ENCODE measurements at regions not wholly inside any gene's neighbourhood (a gene's known extent, or its start where the extent isn't known, plus 50 kb on each side); places are given as distances from the start of the nearest gene placed in this dataset.

- DNase-seq (ENCODE audit: extremely low read depth, low read depth) = no peak
- TF ChIP-seq, protein P1, sequence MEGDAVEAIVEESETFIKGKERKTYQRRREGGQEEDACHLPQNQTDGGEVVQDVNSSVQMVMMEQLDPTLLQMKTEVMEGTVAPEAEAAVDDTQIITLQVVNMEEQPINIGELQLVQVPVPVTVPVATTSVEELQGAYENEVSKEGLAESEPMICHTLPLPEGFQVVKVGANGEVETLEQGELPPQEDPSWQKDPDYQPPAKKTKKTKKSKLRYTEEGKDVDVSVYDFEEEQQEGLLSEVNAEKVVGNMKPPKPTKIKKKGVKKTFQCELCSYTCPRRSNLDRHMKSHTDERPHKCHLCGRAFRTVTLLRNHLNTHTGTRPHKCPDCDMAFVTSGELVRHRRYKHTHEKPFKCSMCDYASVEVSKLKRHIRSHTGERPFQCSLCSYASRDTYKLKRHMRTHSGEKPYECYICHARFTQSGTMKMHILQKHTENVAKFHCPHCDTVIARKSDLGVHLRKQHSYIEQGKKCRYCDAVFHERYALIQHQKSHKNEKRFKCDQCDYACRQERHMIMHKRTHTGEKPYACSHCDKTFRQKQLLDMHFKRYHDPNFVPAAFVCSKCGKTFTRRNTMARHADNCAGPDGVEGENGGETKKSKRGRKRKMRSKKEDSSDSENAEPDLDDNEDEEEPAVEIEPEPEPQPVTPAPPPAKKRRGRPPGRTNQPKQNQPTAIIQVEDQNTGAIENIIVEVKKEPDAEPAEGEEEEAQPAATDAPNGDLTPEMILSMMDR (IDR thresholded peaks at IDR 0.05; ENCODE audit: low read depth, low read length) = no peak
Observed at GRCh38 chr5:93346301-93346700, 234.7 kb downstream of the NR2F1-AS1 start.

DNA sequence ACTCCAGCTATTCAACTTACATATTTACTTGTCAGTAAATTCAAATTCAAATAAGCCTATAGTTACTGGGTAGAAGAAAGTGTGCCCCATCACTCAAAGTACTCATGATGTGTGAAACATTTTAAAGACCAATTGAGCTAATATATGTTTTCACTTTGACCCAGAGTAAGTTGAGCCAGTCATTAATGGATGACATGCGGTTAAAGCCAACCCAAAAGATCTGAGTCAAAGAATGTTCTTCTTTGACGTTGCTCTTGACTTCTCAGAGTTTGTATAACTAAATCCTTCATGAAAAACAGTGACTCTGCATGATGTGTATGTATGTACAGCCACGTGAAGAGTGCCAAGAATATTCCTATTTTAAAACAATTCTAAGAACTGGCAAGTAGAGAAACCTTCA, 237.4 kb downstream of the NR2F1-AS1 start:
- DNase-seq (ENCODE audit: extremely low read depth, low read depth) = no peak
- TF ChIP-seq, protein P1 (IDR thresholded peaks at IDR 0.05; ENCODE audit: low read depth, low read length) = no peak

DNA sequence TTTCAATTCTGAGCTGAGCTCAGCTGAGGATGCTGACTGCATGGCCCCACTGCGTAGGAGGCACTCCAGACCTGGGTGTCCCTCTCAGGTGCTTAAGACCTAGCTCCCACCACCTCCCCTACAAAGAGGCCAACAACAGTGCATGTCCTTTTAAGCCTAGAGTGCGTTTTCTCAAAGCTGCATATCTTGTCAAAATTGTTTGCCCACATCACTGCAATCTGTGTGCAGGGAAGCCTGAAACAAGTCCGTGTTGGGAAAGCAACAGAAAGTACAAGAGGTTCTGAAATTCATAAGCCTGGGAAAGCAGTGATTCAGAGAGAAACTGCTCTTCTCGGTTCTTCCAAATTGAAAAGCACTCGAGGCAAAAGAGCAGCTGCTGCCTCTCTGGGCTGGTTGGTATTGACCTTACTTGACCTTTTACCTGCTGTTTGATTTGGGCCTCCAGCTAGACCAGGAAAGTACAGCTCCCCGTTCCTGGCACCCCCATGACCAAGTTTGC, 238.4 kb downstream of the NR2F1-AS1 start:
- TF ChIP-seq, protein P1 (IDR thresholded peaks at IDR 0.05; ENCODE audit: low read depth, low read length) = no peak
- DNase-seq (ENCODE audit: extremely low read depth, low read depth) = no peak

DNA sequence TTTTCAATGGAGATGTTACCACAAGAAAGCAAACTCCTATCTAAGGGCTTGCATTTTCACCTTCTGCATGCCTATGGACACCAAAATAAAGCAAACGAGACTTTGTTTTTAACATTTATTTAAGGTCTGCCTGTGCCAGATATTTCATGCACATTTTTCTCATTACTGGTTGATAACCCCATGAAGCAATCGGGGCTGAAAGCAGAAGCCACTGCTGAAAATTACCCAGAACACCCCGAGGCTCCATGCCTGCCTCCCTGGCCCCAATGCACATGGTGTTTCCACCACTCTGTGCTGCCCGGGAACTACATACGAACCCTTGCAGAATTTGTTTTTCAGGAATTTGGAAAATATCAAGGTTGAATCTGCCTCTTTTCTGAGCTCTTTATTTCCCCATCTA, 240.1 kb downstream of the NR2F1-AS1 start:
- DNase-seq (ENCODE audit: extremely low read depth, low read depth) = no peak
- TF ChIP-seq, protein P1 (IDR thresholded peaks at IDR 0.05; ENCODE audit: low read depth, low read length) = no peak

GRCh38 chr5:93337138-93337537, 243.9 kb downstream of the NR2F1-AS1 start:
- TF ChIP-seq, protein P1 (IDR thresholded peaks at IDR 0.05; ENCODE audit: low read depth, low read length) = no peak
- DNase-seq (ENCODE audit: extremely low read depth, low read depth) = no peak

- TF ChIP-seq, protein P1 (IDR thresholded peaks at IDR 0.05; ENCODE audit: low read depth, low read length) = no peak
- DNase-seq (ENCODE audit: extremely low read depth, low read depth) = no peak
Observed at GRCh38 chr5:93336330-93337110, 244.5 kb downstream of the NR2F1-AS1 start.

GRCh38 chr5:93331863-93332262, 249.2 kb downstream of the NR2F1-AS1 start:
- TF ChIP-seq, protein P1 (IDR thresholded peaks at IDR 0.05; ENCODE audit: low read depth, low read length) = no peak
- DNase-seq (ENCODE audit: extremely low read depth, low read depth) = no peak
